ENCODE measurements at regions not wholly inside any gene's neighbourhood (a gene's known extent, or its start where the extent isn't known, plus 50 kb on each side); places are given as distances from the start of the nearest gene placed in this dataset.

DNA sequence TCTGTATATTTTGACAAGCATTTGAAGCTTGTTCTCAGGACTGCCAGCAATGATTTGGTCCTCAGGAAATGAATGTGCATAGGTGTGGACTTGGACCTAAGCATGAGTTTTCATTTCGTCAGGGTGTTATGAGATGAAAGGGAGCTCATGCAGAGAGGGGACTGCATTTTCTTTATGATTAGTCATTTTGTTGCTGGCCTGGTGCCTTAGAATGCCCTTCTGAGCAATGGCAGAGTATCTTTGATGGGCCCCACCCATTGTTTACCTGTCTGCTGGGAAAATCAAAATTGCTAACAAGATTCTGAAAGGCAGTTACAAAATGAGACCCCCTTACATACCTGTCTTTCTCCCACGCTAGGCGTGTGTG lies 51.5 kb upstream of the MTHFD1L start:
- intact Hi-C loops (cut with micrococcal nuclease) (loop anchor here (2.0 kb wide), 2 partner anchors 321 to 741 kb away; no protein-coding TSS in a partner anchor), dilution Hi-C loops (cut with MboI; ENCODE audit: extremely low pct_ligation_motif_present, low sequenced_read_pairs) (no loop called here)
- H3K9me3 ChIP-seq (replicated peaks; ENCODE audit: control insufficient read depth, insufficient read depth, low read length): no peaks in the 10 kb centered on the region
- H3K9ac ChIP-seq (replicated peaks; ENCODE audit: extremely low read depth, insufficient read depth, low read length): no peak overlapping the region
- H4K20me1 ChIP-seq (replicated peaks; ENCODE audit: control insufficient read depth, extremely low read depth, insufficient read depth, low read length): no peaks in the 10 kb centered on the region
- no peak overlapping the region for H3K27ac ChIP-seq (ENCODE audit: insufficient read depth, low read depth, low read length)
- H3K9me1 ChIP-seq (replicated peaks; ENCODE audit: control insufficient read depth, extremely low read depth, insufficient read depth, low read length): no peaks in the 10 kb centered on the region
- no peaks in the 10 kb centered on the region for H3K36me3 ChIP-seq (ENCODE audit: control insufficient read depth in 2 of 2, extremely low read depth in 1 of 2, insufficient read depth in 2 of 2, low read length in 2 of 2)
- DNase-seq (ENCODE audit: low read depth, low spot score) (peak; percentile 22), FAIRE-seq (peak; percentile 77)
- BruUV-seq (replicated peaks): no TSS peak
- H3K4me2 ChIP-seq (ENCODE audit: insufficient read depth, low read length): no peak overlapping the region
- CTCF ChIA-PET: interaction anchor here (0.8 to 7.3 kb wide), 9 partner anchors 12 to 745 kb away, joined by 3 to 266 read pairs (median 4); partner anchors contain the start of gene ULBP3
- H3K4me3 ChIP-seq (replicated peaks in 1 of 3; ENCODE audit: insufficient read depth in 1 of 3, low read depth in 1 of 3, low read length in 3 of 3): no peak overlapping the region
- TF ChIP-seq JUN (IDR thresholded peaks at IDR 0.05; ENCODE audit: borderline replicate concordance, insufficient read depth, insufficient read length, low read depth): no peak
- no peak for TF ChIP-seq POLR2AphosphoS5 (IDR thresholded peaks at IDR 0.05; ENCODE audit: insufficient read depth, low read depth, low read length)
- TF ChIP-seq POLR2A (IDR thresholded peaks at IDR 0.05; ENCODE audit: low read depth, low read length): no peak
- no peak for TF ChIP-seq MAX (IDR thresholded peaks at IDR 0.05; ENCODE audit: insufficient read depth, insufficient read length)
- no peak for TF ChIP-seq EZH2 (IDR thresholded peaks at IDR 0.05; ENCODE audit: borderline replicate concordance, low read depth, low read length, severe bottlenecking)
- no peak for TF ChIP-seq GATA2 (IDR thresholded peaks at IDR 0.05; ENCODE audit: insufficient read depth, insufficient read length, low read depth, low read length)
- TF ChIP-seq, protein P1, sequence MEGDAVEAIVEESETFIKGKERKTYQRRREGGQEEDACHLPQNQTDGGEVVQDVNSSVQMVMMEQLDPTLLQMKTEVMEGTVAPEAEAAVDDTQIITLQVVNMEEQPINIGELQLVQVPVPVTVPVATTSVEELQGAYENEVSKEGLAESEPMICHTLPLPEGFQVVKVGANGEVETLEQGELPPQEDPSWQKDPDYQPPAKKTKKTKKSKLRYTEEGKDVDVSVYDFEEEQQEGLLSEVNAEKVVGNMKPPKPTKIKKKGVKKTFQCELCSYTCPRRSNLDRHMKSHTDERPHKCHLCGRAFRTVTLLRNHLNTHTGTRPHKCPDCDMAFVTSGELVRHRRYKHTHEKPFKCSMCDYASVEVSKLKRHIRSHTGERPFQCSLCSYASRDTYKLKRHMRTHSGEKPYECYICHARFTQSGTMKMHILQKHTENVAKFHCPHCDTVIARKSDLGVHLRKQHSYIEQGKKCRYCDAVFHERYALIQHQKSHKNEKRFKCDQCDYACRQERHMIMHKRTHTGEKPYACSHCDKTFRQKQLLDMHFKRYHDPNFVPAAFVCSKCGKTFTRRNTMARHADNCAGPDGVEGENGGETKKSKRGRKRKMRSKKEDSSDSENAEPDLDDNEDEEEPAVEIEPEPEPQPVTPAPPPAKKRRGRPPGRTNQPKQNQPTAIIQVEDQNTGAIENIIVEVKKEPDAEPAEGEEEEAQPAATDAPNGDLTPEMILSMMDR (IDR thresholded peaks at IDR 0.05; ENCODE audit: extremely low read depth in 1 of 2, insufficient read depth in 1 of 2, low read depth in 1 of 2, low read length in 2 of 2): no peak
- TF ChIP-seq FOS (IDR thresholded peaks at IDR 0.05; ENCODE audit: borderline replicate concordance, insufficient read depth, low read length): no peak
- TF ChIP-seq MYC (IDR thresholded peaks at IDR 0.05; ENCODE audit: low read depth, low read length): no peak
- H2AFZ ChIP-seq (ENCODE audit: low read depth, low read length): no peak overlapping the region
- H3K27me3 ChIP-seq (ENCODE audit: control insufficient read depth in 2 of 2, insufficient read depth in 2 of 2, low read length in 2 of 2): no peaks in the 10 kb centered on the region
- POLR2A ChIA-PET: no interaction called here
- H3K79me2 ChIP-seq (ENCODE audit: control insufficient read depth, insufficient read depth, low read length): no peaks in the 10 kb centered on the region
- H3K4me1 ChIP-seq (ENCODE audit: control insufficient read depth, extremely low read depth, insufficient read depth, low read length): peaks cover 10% of the 10 kb centered on the region

Measured in endothelial cell of umbilical vein (primary cell).